Spinal cord (tissue), 9 donors: ENCODE measurements at regions not wholly inside any gene's neighbourhood (a gene's known extent, or its start where the extent isn't known, plus 50 kb on each side); places are given as distances from the start of the nearest gene placed in this dataset.
"Not testable (repeated sequence)": the region's sequence is repeated elsewhere in the genome, so short reads cannot be mapped to it uniquely, and the experiment has no call there.

Source experiments
- DNase-seq, 6 donors: peaks; one replicate each; pipeline versions ENCODE4 v3.0.0 to v3.0.0-alpha.2; 2013 to 2015; ENCODE audit warnings: low spot score in 6 of 6, low read depth in 4 of 6
- H3K27ac ChIP-seq: one replicate; pipeline ENCODE4 v1.5.1; 2013; ENCODE audit warnings: low read depth, low read length, control low read depth
- H3K27me3 ChIP-seq: one replicate; pipeline ENCODE4 v1.6.1; 2013; ENCODE audit warnings: low read length; ENCODE audit not compliant: control insufficient read depth, insufficient read depth
- H3K36me3 ChIP-seq: one replicate; pipeline ENCODE4 v1.6.1; 2013; ENCODE audit warnings: low read length; ENCODE audit not compliant: control insufficient read depth, insufficient read depth
- H3K4me1 ChIP-seq: one replicate; pipeline ENCODE4 v1.6.1; 2013; ENCODE audit warnings: low read length; ENCODE audit not compliant: control insufficient read depth, insufficient read depth
- H3K4me3 ChIP-seq: one replicate; pipeline ENCODE4 v1.5.1; 2013; ENCODE audit warnings: low read depth, low read length, control low read depth
- H3K9me3 ChIP-seq: one replicate; pipeline ENCODE4 v1.6.1; 2013; ENCODE audit warnings: low read length; ENCODE audit not compliant: control insufficient read depth, insufficient read depth
- WGBS: methylation state at CpG from one replicate; pipeline ENCODE4 v1.1.5; 2013; ENCODE audit warnings: missing lambda C conversion rate; ENCODE audit not compliant: insufficient coverage; 5-methylcytosine and 5-hydroxymethylcytosine counted together
- donor health status: healthy.

- Histone ChIP-seq H3K4me3 (no peak overlapping the region), H3K27ac (no peak overlapping the region), H3K27me3 (no peaks in the 10 kb centered on the region), H3K4me1 (no peaks in the 10 kb centered on the region), H3K9me3 (peaks cover 2% of the 10 kb centered on the region), H3K36me3 (no peaks in the 10 kb centered on the region)
- DNase-seq, result no peak
- WGBS, result 94% methylated on average over 23 of the region's 29 CpGs
These were observed 52.3 kb upstream of the ZNF33B start for GRCh38 chr10:42690449-42691360.

DNA sequence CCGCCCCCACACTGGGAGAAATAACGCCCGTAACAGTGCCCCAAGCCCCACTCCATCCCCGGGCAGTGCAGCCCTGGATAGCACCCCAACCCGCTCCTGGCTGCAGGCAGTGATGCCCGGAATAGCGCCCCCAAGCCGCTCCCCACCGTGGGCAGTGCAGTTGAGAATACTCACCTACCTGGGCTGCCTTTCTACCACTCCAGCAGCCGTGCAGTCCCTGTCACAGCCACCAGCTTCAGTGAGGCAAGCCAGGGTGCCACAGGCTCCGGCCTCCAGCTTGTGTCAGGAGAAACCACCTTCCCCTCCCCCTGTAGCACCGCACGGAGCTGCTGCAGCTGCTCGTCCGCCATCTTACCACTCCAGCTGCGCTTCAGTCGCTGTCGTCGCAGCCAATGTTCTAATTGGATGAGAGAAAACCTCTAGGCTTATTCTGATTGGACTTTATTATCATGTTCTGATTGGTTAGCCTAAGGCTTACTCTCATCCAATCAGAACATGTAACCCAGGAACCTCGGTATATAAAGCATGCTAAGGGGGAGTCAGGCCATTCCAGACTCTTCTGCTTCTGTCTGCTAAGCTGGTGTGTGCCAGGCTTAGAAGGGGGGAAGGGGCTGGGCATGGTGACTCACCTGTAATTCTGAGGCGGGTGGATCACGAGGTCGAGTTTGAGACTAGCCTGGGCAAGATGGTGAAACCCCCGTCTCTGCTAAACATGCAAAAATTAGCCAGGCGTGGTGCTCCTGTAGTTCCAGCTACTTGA, 53.2 kb upstream of the ZNF33B start:
- no peaks in the 10 kb centered on the region for H3K27me3 ChIP-seq
- no peaks in the 10 kb centered on the region for H3K9me3 ChIP-seq
- H3K27ac ChIP-seq, result no peak overlapping the region
- H3K4me1 ChIP-seq, result no peaks in the 10 kb centered on the region
- no peak overlapping the region for H3K4me3 ChIP-seq
- 93% methylated on average over 17 of the region's 25 CpGs for WGBS
- no peak for DNase-seq
- no peaks in the 10 kb centered on the region for H3K36me3 ChIP-seq

DNA sequence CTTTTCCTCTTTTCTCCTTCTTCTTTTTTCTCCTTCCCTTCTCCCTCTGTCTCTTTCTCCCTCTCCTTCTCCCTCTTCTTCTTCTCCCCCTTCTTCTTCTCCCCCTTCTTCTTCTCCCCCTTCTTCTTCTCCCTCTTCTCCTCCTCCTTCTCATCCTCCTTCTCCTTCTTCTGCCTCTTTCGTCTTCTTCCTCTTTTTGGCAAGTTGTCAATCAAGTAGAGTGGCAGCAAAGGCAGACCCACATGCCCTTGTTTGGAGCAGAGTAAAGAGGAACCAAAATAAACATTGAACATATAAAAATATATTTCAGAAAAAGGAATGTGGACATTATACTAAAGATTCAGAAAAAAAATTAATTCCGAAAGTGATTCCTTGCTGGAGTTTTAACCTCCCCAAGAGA, 59.6 kb upstream of the ZNF33B start:
- no CpG with 5 or more reads among the region's 2 CpGs for WGBS
- Histone ChIP-seq H3K27ac (no peak overlapping the region), H3K36me3 (no peaks in the 10 kb centered on the region), H3K9me3 (no peaks in the 10 kb centered on the region), H3K4me3 (no peak overlapping the region), H3K27me3 (no peaks in the 10 kb centered on the region), H3K4me1 (no peaks in the 10 kb centered on the region)
- no peak for DNase-seq

GRCh38 chr10:42707234-42707633, 68.9 kb upstream of the ZNF33B start:
- H3K36me3 ChIP-seq, result no peaks in the 10 kb centered on the region
- WGBS, result no CpG with 5 or more reads among the region's 4 CpGs
- H3K4me3 ChIP-seq, result no peak overlapping the region
- peaks cover 2% of the 10 kb centered on the region for H3K9me3 ChIP-seq
- H3K27me3 ChIP-seq, result no peaks in the 10 kb centered on the region
- no peak overlapping the region for H3K27ac ChIP-seq
- DNase-seq, result no peak
- H3K4me1 ChIP-seq, result no peaks in the 10 kb centered on the region

GRCh38 chr10:42719339-42719738, 63.3 kb upstream of the BMS1 start:
- H3K4me3 ChIP-seq, H3K4me1 ChIP-seq, H3K36me3 ChIP-seq, H3K27me3 ChIP-seq, H3K27ac ChIP-seq, H3K9me3 ChIP-seq: not testable (repeated sequence)
- WGBS, result no CpG with 5 or more reads among the region's 5 CpGs
- DNase-seq, result peak in 1 of 6 donors; percentile 10

DNA sequence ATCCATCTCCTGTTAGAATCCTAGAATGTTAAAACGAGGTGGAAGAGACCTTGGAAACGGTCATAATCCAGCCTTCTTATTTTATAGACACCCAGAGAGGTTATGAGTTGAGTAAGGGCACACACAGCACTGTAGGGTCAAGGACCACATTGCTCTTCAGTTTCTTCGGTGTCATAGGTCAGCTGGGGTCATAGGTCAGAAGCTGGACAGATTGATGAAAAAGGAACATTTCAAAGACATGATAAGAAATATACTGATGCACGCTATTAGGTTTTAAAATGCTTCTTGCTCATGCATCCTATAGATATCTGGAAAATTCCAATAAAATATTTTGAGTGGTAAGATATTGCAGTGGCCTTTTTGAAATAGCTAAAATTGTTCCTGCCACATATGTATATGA, 60.0 kb upstream of the BMS1 start:
- 86% methylated on average over 1 of the region's 4 CpGs for WGBS
- Histone ChIP-seq H3K4me1 (no peaks in the 10 kb centered on the region), H3K27me3 (no peaks in the 10 kb centered on the region)

GRCh38 chr10:42723549-42723948, 59.0 kb upstream of the BMS1 start:
- H3K36me3 ChIP-seq, H3K4me1 ChIP-seq, H3K27ac ChIP-seq, H3K4me3 ChIP-seq, DNase-seq, H3K27me3 ChIP-seq, H3K9me3 ChIP-seq: not testable (repeated sequence)
- WGBS, result 67% methylated on average over 1 of the region's 3 CpGs

More for the DNA sequence above, 60.0 kb upstream of the BMS1 start:
- Histone ChIP-seq H3K9me3 (no peaks in the 10 kb centered on the region), H3K4me3 (no peak overlapping the region), H3K36me3 (no peaks in the 10 kb centered on the region), H3K27ac (no peak overlapping the region)
- no peak for DNase-seq

DNA sequence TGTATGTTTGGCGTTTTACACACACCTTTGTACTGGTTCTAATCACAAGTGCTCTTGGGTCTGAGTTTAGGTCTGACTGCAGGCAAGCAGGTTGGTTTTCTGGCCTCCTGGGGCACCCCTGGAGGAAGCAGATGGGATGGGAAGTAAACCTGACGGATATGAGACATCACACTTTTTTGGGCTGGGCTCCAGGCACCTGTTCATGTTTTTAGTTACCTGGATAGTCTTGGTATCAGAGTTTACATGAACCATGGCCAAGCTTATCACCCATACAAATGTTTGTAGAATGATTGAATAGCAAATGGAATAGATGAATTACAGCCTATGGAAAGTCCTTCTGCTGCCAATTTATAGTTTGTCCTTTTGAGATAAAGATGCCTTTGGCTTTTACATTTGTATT, 57.9 kb upstream of the BMS1 start:
- DNase-seq, H3K9me3 ChIP-seq, H3K36me3 ChIP-seq, H3K4me1 ChIP-seq, H3K27me3 ChIP-seq, H3K4me3 ChIP-seq, H3K27ac ChIP-seq: not testable (repeated sequence)
- WGBS, result 63% methylated on average over 2 of the region's 2 CpGs

GRCh38 chr10:42732266-42732665, 50.3 kb upstream of the BMS1 start:
- WGBS, result 82% methylated on average over 2 of the region's 4 CpGs
- Histone ChIP-seq H3K36me3 (no peaks in the 10 kb centered on the region), H3K27me3 (no peaks in the 10 kb centered on the region), H3K4me3 (no peak overlapping the region), H3K4me1 (no peaks in the 10 kb centered on the region), H3K27ac (no peak overlapping the region), H3K9me3 (no peaks in the 10 kb centered on the region)
- no peak for DNase-seq
